Gastrocnemius medialis (tissue), 4 donors: ENCODE measurements at regions not wholly inside any gene's neighbourhood (a gene's known extent, or its start where the extent isn't known, plus 50 kb on each side); places are given as distances from the start of the nearest gene placed in this dataset.

Experiments used
- ATAC-seq, 2 donors: fragments of 150-250 bp; one replicate each; pipeline ENCODE4 v1.9.1; 2016
- DNase-seq, 2 donors: peaks; one replicate each; pipeline ENCODE4 v3.0.0-alpha.2; 2019
- H3K27ac ChIP-seq, 4 donors: fragments of 200-600 bp; sonication (generic); 1 replicate in 1 of 4; 2 replicates in 3 of 4; pipeline ENCODE4 v1.5.1; 2016 to 2018; ENCODE audit warnings: mild to moderate bottlenecking in 2 of 4, moderate library complexity in 1 of 4
- H3K27me3 ChIP-seq, 3 donors: fragments of 200-600 bp; sonication (generic) in 2 of 3; 1 replicate in 1 of 3; 2 replicates in 2 of 3; pipeline versions ENCODE4 v1.5.1 to v1.6.0; 2016 to 2019; ENCODE audit warnings: mild to moderate bottlenecking in 1 of 3, moderate library complexity in 1 of 3
- H3K36me3 ChIP-seq, 2 donors: fragments of 200-600 bp; sonication (generic) in 1 of 2; one replicate each; pipeline ENCODE4 v1.5.1; 2017 to 2018
- H3K4me1 ChIP-seq, 2 donors: fragments of 200-600 bp; sonication (generic) in 1 of 2; one replicate each; pipeline ENCODE4 v1.5.1; 2016 to 2017; ENCODE audit warnings: mild to moderate bottlenecking in 2 of 2
- H3K4me3 ChIP-seq, 4 donors: fragments of 200-600 bp; sonication (generic) in 3 of 4; 1 replicate in 1 of 4; 2 replicates in 3 of 4; pipeline ENCODE4 v1.5.1; 2016 to 2019; ENCODE audit warnings: mild to moderate bottlenecking in 2 of 4
- H3K9me3 ChIP-seq, 3 donors: fragments of 200-600 bp; sonication (generic) in 2 of 3; 1 replicate in 1 of 3; 2 replicates in 2 of 3; pipeline ENCODE4 v1.5.1; 2016 to 2019
- CTCF ChIP-seq, 5 experiments: fragments of 450-650 bp in 3 of 5; fragments of 200-600 bp in 2 of 5; sonication (generic) in 2 of 5; IDR thresholded peaks in 4 of 5; conservative IDR thresholded peaks in 1 of 5; 1 replicate in 4 of 5; 2 replicates in 1 of 5; pipeline ENCODE4 v1.5.1; 2016 to 2019; ENCODE audit warnings: antibody characterized with exemption in 5 of 5, mild to moderate bottlenecking in 3 of 5, moderate library complexity in 3 of 5
- POLR2A ChIP-seq, 2 donors: fragments of 450-650 bp; IDR thresholded peaks; one replicate each; pipeline ENCODE4 v1.6.1; 2017; ENCODE audit warnings: antibody characterized with exemption in 2 of 2, mild to moderate bottlenecking in 2 of 2, moderate library complexity in 2 of 2
- in situ Hi-C, 4 donors: fragments of 200-750 bp; cut with MboI; loops; one replicate each; pipeline versions ENCODE4 v1.15.0 to v1.8.0; 2017; ENCODE audit warnings: low sequenced_read_pairs in 4 of 4
- intact Hi-C: fragments of 100-400 bp; cut with DNase I; formaldehyde crosslinking; loops from one replicate; pipeline ENCODE4 v1.15.1; 2023; ENCODE audit warnings: low total_unique reads

GRCh38 chr20:22386306-22386623 is 198.1 kb downstream of the FOXA2 start:
- peaks cover 0 to 5% of the 10 kb centered on the region in 2 donors for H3K4me1 ChIP-seq
- ATAC-seq = no peak
- no peak for DNase-seq
- in situ Hi-C loops = no loop called here
- H3K4me3 ChIP-seq = no peak overlapping the region
- TF ChIP-seq CTCF (IDR thresholded peaks at IDR 0.05 in 4 of 5, conservative IDR thresholded peaks at IDR 0.05 in 1 of 5) (no peak), POLR2A (IDR thresholded peaks at IDR 0.05) (no peak)
- H3K36me3 ChIP-seq = no peaks in the 10 kb centered on the region
- intact Hi-C loops = no loop called here
- no peak overlapping the region for H3K27ac ChIP-seq
- no peaks in the 10 kb centered on the region for H3K9me3 ChIP-seq
- H3K27me3 ChIP-seq = no peaks in the 10 kb centered on the region

- Histone ChIP-seq H3K27me3 (no peaks in the 10 kb centered on the region), H3K4me3 (no peak overlapping the region), H3K4me1 (peaks cover 0 to 5% of the 10 kb centered on the region in 2 donors), H3K9me3 (no peaks in the 10 kb centered on the region), H3K36me3 (no peaks in the 10 kb centered on the region), H3K27ac (no peak overlapping the region)
- no peak for DNase-seq
- TF ChIP-seq POLR2A (IDR thresholded peaks at IDR 0.05) = no peak
- TF ChIP-seq CTCF (IDR thresholded peaks at IDR 0.05 in 4 of 5, conservative IDR thresholded peaks at IDR 0.05 in 1 of 5) = no peak
- in situ Hi-C loops (no loop called here), intact Hi-C loops (no loop called here)
- ATAC-seq = no peak
These were observed 198.6 kb downstream of the FOXA2 start for GRCh38 chr20:22385602-22386305.

- intact Hi-C loops (no loop called here), in situ Hi-C loops (no loop called here)
- Histone ChIP-seq H3K27ac (no peak overlapping the region), H3K36me3 (no peaks in the 10 kb centered on the region), H3K4me3 (no peak overlapping the region), H3K9me3 (no peaks in the 10 kb centered on the region), H3K27me3 (no peaks in the 10 kb centered on the region), H3K4me1 (peaks cover 0 to 5% of the 10 kb centered on the region in 2 donors)
- DNase-seq (no peak), ATAC-seq (no peak)
- TF ChIP-seq CTCF (IDR thresholded peaks at IDR 0.05 in 4 of 5, conservative IDR thresholded peaks at IDR 0.05 in 1 of 5) (no peak), POLR2A (IDR thresholded peaks at IDR 0.05) (no peak)
These were observed 199.4 kb downstream of the FOXA2 start for GRCh38 chr20:22384978-22385377.

GRCh38 chr20:22383156-22383555 is 201.2 kb downstream of the FOXA2 start:
- H3K36me3 ChIP-seq = no peaks in the 10 kb centered on the region
- no peaks in the 10 kb centered on the region for H3K9me3 ChIP-seq
- H3K27ac ChIP-seq = no peak overlapping the region
- H3K4me3 ChIP-seq = no peak overlapping the region
- TF ChIP-seq POLR2A (IDR thresholded peaks at IDR 0.05) = no peak
- TF ChIP-seq CTCF (IDR thresholded peaks at IDR 0.05 in 4 of 5, conservative IDR thresholded peaks at IDR 0.05 in 1 of 5) = no peak
- intact Hi-C loops = no loop called here
- no peaks in the 10 kb centered on the region for H3K27me3 ChIP-seq
- ATAC-seq (no peak), DNase-seq (no peak)
- in situ Hi-C loops = no loop called here
- peaks cover 0 to 5% of the 10 kb centered on the region in 2 donors for H3K4me1 ChIP-seq

GRCh38 chr20:22382742-22383141 is 201.6 kb downstream of the FOXA2 start:
- H3K9me3 ChIP-seq = no peaks in the 10 kb centered on the region
- no peak for TF ChIP-seq CTCF (IDR thresholded peaks at IDR 0.05 in 4 of 5, conservative IDR thresholded peaks at IDR 0.05 in 1 of 5)
- TF ChIP-seq POLR2A (IDR thresholded peaks at IDR 0.05) = no peak
- no peaks in the 10 kb centered on the region for H3K27me3 ChIP-seq
- in situ Hi-C loops (no loop called here), intact Hi-C loops (no loop called here)
- ATAC-seq (peak; percentile 51 to 69), DNase-seq (no peak)
- H3K4me1 ChIP-seq = peaks cover 0 to 5% of the 10 kb centered on the region in 2 donors
- H3K36me3 ChIP-seq = no peaks in the 10 kb centered on the region
- no peak overlapping the region for H3K27ac ChIP-seq
- no peak overlapping the region for H3K4me3 ChIP-seq
